Endothelial cell (in vitro differentiated cells): ENCODE measurements at regions not wholly inside any gene's neighbourhood (a gene's known extent, or its start where the extent isn't known, plus 50 kb on each side); places are given as distances from the start of the nearest gene placed in this dataset.

Experiments
- DNase-seq: peaks from one replicate; pipeline ENCODE4 v3.0.0; 2021; ENCODE audit warnings: low spot score
- H3K27ac Mint-ChIP-seq: one replicate; pipeline ENCODE4 v1.8.0; 2021; ENCODE audit warnings: mixed read lengths, inconsistent platforms; ENCODE audit not compliant: unreplicated experiment
- H3K27me3 Mint-ChIP-seq: one replicate; pipeline ENCODE4 v1.8.0; 2021; ENCODE audit warnings: mild to moderate bottlenecking, moderate library complexity, mixed read lengths, inconsistent platforms; ENCODE audit not compliant: unreplicated experiment
- H3K36me3 Mint-ChIP-seq: one replicate; pipeline ENCODE4 v1.8.0; 2021; ENCODE audit warnings: mild to moderate bottlenecking, low read depth, mixed read lengths, inconsistent platforms; ENCODE audit not compliant: unreplicated experiment
- H3K4me1 Mint-ChIP-seq: one replicate; pipeline ENCODE4 v1.8.0; 2021; ENCODE audit warnings: mild to moderate bottlenecking, mixed read lengths, inconsistent platforms; ENCODE audit not compliant: unreplicated experiment
- H3K4me3 Mint-ChIP-seq: one replicate; pipeline ENCODE4 v1.8.0; 2021; ENCODE audit warnings: mild to moderate bottlenecking, mixed read lengths, inconsistent platforms; ENCODE audit not compliant: unreplicated experiment
- H3K9me3 Mint-ChIP-seq: one replicate; pipeline ENCODE4 v1.8.0; 2021; ENCODE audit warnings: mixed read lengths, inconsistent platforms; ENCODE audit not compliant: unreplicated experiment
- TF ChIP-seq, protein P1 (sequence below): fragments of 200-600 bp; sonication (generic); IDR thresholded peaks from one replicate; pipeline ENCODE4 v1.5.0; 2021; ENCODE audit warnings: antibody characterized with exemption; ENCODE audit not compliant: unreplicated experiment

DNA sequence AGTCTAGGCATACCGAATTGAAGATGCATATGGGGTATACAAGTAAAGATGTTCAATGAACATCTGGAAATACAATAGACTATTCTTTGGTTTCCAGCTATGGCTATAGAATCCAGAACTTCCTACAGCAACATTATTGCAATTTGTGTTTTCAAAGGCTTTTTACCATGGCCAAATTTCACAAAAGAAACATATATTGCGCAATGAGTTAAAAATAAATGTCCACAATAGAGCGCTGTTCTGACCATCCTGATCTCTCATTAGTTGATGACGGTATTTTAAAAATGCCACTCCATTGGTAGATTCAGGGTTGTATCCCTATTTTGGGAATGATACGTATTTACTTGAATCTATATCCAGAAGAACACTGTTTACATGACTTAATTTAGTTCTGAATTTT lies 139.2 kb downstream of the LINC00632 start:
- TF ChIP-seq, protein P1, sequence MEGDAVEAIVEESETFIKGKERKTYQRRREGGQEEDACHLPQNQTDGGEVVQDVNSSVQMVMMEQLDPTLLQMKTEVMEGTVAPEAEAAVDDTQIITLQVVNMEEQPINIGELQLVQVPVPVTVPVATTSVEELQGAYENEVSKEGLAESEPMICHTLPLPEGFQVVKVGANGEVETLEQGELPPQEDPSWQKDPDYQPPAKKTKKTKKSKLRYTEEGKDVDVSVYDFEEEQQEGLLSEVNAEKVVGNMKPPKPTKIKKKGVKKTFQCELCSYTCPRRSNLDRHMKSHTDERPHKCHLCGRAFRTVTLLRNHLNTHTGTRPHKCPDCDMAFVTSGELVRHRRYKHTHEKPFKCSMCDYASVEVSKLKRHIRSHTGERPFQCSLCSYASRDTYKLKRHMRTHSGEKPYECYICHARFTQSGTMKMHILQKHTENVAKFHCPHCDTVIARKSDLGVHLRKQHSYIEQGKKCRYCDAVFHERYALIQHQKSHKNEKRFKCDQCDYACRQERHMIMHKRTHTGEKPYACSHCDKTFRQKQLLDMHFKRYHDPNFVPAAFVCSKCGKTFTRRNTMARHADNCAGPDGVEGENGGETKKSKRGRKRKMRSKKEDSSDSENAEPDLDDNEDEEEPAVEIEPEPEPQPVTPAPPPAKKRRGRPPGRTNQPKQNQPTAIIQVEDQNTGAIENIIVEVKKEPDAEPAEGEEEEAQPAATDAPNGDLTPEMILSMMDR, result no peak
- Mint-ChIP-seq H3K4me1 (no peaks in the 10 kb centered on the region), H3K36me3 (no peaks in the 10 kb centered on the region), H3K4me3 (no peak overlapping the region), H3K9me3 (no peaks in the 10 kb centered on the region), H3K27me3 (no peaks in the 10 kb centered on the region), H3K27ac (no peak overlapping the region)
- DNase-seq, result no peak

DNA sequence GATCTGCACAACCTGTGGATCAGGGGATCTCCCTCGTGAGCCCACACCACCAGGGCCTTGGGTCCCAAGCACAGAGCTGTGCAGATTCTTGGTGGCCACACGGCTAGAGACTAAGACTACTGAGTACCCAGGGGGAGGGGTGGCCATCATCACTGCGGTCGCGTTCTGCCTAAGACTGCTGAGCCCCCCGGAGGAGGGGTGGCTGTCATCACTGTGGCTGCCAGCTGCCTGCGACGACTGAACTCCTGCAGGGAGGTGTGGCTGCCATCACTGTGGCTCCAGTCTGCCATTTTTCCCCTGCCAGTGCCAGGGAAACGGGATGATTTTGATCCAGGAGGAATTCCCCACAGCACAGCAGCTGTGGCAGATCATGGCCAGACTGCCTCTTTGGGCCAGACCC lies 141.7 kb upstream of the SPANXB1 start:
- TF ChIP-seq, protein P1, result no peak
- no peak for DNase-seq
- Mint-ChIP-seq H3K4me3 (no peak overlapping the region), H3K9me3 (no peaks in the 10 kb centered on the region), H3K36me3 (no peaks in the 10 kb centered on the region), H3K27me3 (peaks cover 2% of the 10 kb centered on the region), H3K4me1 (no peaks in the 10 kb centered on the region), H3K27ac (no peak overlapping the region)

DNA sequence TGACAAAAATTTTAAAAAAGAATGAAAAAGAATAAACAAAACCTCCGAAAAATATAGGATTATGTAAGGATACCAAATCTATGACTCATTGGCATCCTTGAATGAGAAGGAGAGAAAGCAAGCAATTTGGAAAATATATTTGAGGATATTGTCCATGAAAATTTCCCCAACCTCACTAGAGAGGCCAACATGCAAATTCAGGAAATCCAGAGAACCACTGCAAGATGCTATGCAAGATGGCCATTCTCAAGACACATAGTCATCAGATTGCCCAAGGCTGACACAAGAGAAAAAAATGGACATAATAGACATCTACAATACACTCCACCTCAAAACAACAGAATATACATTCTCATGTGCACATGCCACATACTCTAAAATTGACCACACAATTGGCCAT lies 135.9 kb upstream of the SPANXB1 start:
- Mint-ChIP-seq H3K36me3 (no peaks in the 10 kb centered on the region), H3K4me3 (no peak overlapping the region), H3K4me1 (no peaks in the 10 kb centered on the region), H3K9me3 (no peaks in the 10 kb centered on the region), H3K27ac (no peak overlapping the region), H3K27me3 (peaks cover 2% of the 10 kb centered on the region)
- DNase-seq, result no peak
- TF ChIP-seq, protein P1, result no peak

DNA sequence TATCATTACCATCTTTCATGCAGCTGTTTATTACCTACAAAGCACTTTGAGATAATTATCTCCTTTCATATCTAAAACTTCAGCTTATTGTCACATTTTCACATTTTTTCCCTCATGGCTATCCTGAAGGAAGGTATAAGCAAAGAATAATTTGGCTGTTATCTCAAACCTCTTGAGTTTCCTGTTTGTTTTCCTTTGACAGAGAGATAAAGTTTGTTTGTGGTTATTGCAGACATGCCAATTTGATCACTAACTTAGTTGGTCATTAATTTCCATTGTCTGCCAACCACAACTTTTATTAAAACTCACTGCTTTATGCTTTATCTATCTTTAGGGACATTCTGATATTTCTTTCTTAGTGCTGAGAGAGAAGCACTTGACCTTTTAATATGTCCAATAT lies 89.8 kb upstream of the SPANXB1 start:
- Mint-ChIP-seq H3K27ac (no peak overlapping the region), H3K36me3 (no peaks in the 10 kb centered on the region), H3K4me1 (peaks cover 1% of the 10 kb centered on the region), H3K27me3 (no peaks in the 10 kb centered on the region), H3K4me3 (no peak overlapping the region), H3K9me3 (no peaks in the 10 kb centered on the region)
- TF ChIP-seq, protein P1, result no peak
- no peak for DNase-seq

DNA sequence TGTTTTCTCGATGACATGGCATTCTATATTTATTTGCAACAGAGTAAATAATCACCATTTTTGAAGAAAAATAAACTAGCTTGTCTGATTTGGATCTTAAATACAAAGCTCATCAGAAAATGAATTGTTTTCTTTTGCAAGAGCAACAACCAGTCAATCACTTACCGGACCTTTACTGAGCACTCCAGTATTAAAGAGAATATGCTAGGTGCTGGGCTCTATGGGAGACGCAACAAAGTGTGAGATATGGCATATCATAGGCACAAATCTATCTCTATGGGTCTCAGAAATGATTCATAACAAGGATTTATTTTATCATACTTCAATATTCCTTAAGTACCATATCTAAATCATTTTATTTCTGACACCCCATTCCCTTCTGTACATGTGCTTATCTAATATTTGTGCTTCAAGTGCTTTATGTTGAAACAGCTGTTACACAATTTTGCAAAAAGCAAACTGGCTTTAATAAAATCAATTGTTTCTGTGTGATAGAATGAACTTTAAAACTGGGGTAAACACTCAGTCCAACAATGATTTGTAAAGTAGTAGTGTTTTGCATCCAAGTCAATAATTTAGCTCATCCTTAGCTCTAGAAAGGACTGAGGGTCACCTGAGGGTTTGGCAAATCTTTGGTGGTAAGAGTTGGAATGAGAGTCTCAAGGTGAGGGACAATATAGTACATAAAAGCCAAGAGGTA lies 88.4 kb upstream of the SPANXB1 start:
- Mint-ChIP-seq H3K27me3 (no peaks in the 10 kb centered on the region), H3K36me3 (no peaks in the 10 kb centered on the region), H3K4me3 (no peak overlapping the region), H3K9me3 (no peaks in the 10 kb centered on the region), H3K27ac (no peak overlapping the region), H3K4me1 (peaks cover 8% of the 10 kb centered on the region)
- no peak for DNase-seq
- TF ChIP-seq, protein P1, result no peak
